ENCODE measurements at regions not wholly inside any gene's neighbourhood (a gene's known extent, or its start where the extent isn't known, plus 50 kb on each side); places are given as distances from the start of the nearest gene placed in this dataset.

DNA sequence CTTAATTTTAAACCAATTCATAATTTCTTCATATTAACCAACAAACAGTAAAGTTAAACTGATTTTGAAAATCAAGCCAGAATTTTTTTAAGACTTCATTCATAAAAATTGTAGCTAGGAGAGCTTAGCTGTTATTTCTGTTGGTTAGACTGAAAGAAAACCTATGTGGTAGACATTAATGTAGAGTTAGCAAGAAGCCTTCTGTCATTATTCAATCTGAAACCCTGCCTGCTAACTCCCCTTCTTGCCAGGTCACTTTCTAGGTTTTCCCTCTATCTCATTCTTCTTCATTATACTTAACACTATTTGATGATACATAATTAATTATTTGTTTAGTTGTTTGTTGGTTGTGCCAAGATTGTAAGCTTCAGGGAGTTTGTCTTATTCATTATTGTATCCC is 304.3 kb upstream of the MEF2C start:
- TF ChIP-seq, protein P1, sequence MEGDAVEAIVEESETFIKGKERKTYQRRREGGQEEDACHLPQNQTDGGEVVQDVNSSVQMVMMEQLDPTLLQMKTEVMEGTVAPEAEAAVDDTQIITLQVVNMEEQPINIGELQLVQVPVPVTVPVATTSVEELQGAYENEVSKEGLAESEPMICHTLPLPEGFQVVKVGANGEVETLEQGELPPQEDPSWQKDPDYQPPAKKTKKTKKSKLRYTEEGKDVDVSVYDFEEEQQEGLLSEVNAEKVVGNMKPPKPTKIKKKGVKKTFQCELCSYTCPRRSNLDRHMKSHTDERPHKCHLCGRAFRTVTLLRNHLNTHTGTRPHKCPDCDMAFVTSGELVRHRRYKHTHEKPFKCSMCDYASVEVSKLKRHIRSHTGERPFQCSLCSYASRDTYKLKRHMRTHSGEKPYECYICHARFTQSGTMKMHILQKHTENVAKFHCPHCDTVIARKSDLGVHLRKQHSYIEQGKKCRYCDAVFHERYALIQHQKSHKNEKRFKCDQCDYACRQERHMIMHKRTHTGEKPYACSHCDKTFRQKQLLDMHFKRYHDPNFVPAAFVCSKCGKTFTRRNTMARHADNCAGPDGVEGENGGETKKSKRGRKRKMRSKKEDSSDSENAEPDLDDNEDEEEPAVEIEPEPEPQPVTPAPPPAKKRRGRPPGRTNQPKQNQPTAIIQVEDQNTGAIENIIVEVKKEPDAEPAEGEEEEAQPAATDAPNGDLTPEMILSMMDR (IDR thresholded peaks at IDR 0.05): no peak
- no peak for TF ChIP-seq POLR2A (IDR thresholded peaks at IDR 0.05)
